ENCODE measurements at regions not wholly inside any gene's neighbourhood (a gene's known extent, or its start where the extent isn't known, plus 50 kb on each side); places are given as distances from the start of the nearest gene placed in this dataset.

GRCh38 chr1:10924030-10924429 is 88.4 kb upstream of the TARDBP start:
- Histone ChIP-seq H3K27me3 (ENCODE audit: insufficient read depth, low read depth) (peaks cover 84% of the 10 kb centered on the region), H3K79me2 (ENCODE audit: insufficient read depth, low read depth) (no peaks in the 10 kb centered on the region), H2AFZ (ENCODE audit: low read depth) (no peak overlapping the region), H3K27ac (no peak overlapping the region), H4K20me1 (ENCODE audit: insufficient read depth) (no peaks in the 10 kb centered on the region), H3K4me2 (no peak overlapping the region), H3K9ac (no peak overlapping the region), H3K4me1 (ENCODE audit: low read depth, poor library complexity, severe bottlenecking) (no peaks in the 10 kb centered on the region), H3K36me3 (ENCODE audit: insufficient read depth) (no peaks in the 10 kb centered on the region), H3K4me3 (IDR thresholded peaks at IDR 0.05; ENCODE audit: insufficient read depth, low read depth, low read length) (no peak overlapping the region)
- TF ChIP-seq CTCF (conservative IDR thresholded peaks at IDR 0.05; ENCODE audit: low read depth, low read length): no peak

- H3K27me3 ChIP-seq (ENCODE audit: insufficient read depth, low read depth): peaks cover 80% of the 10 kb centered on the region
- H3K4me2 ChIP-seq: no peak overlapping the region
- no peaks in the 10 kb centered on the region for H4K20me1 ChIP-seq (ENCODE audit: insufficient read depth)
- H3K4me1 ChIP-seq (ENCODE audit: low read depth, poor library complexity, severe bottlenecking): peaks cover 5% of the 10 kb centered on the region
- H3K4me3 ChIP-seq (IDR thresholded peaks at IDR 0.05; ENCODE audit: insufficient read depth, low read depth, low read length): no peak overlapping the region
- H3K79me2 ChIP-seq (ENCODE audit: insufficient read depth, low read depth): no peaks in the 10 kb centered on the region
- H3K36me3 ChIP-seq (ENCODE audit: insufficient read depth): no peaks in the 10 kb centered on the region
- no peak overlapping the region for H3K9ac ChIP-seq
- H2AFZ ChIP-seq (ENCODE audit: low read depth): no peak overlapping the region
- no peak overlapping the region for H3K27ac ChIP-seq
- no peak for TF ChIP-seq CTCF (conservative IDR thresholded peaks at IDR 0.05; ENCODE audit: low read depth, low read length)
These were observed 83.8 kb upstream of the TARDBP start for GRCh38 chr1:10928654-10929053.

- Histone ChIP-seq H3K4me2 (no peak overlapping the region), H4K20me1 (ENCODE audit: insufficient read depth) (no peaks in the 10 kb centered on the region), H3K27ac (no peak overlapping the region), H3K79me2 (ENCODE audit: insufficient read depth, low read depth) (no peaks in the 10 kb centered on the region), H3K4me1 (ENCODE audit: low read depth, poor library complexity, severe bottlenecking) (peaks cover 5% of the 10 kb centered on the region), H2AFZ (ENCODE audit: low read depth) (no peak overlapping the region), H3K36me3 (ENCODE audit: insufficient read depth) (no peaks in the 10 kb centered on the region), H3K9ac (no peak overlapping the region), H3K27me3 (ENCODE audit: insufficient read depth, low read depth) (peaks cover 82% of the 10 kb centered on the region), H3K4me3 (IDR thresholded peaks at IDR 0.05; ENCODE audit: insufficient read depth, low read depth, low read length) (no peak overlapping the region)
- no peak for TF ChIP-seq CTCF (conservative IDR thresholded peaks at IDR 0.05; ENCODE audit: low read depth, low read length)
These were observed 80.4 kb upstream of the TARDBP start for GRCh38 chr1:10932088-10932487.

GRCh38 chr1:10934150-10934818 is 78.2 kb upstream of the TARDBP start:
- H2AFZ ChIP-seq (ENCODE audit: low read depth): no peak overlapping the region
- H3K4me2 ChIP-seq: no peak overlapping the region
- H3K79me2 ChIP-seq (ENCODE audit: insufficient read depth, low read depth): no peaks in the 10 kb centered on the region
- no peaks in the 10 kb centered on the region for H4K20me1 ChIP-seq (ENCODE audit: insufficient read depth)
- H3K27me3 ChIP-seq (ENCODE audit: insufficient read depth, low read depth): peaks cover 89% of the 10 kb centered on the region
- H3K4me1 ChIP-seq (ENCODE audit: low read depth, poor library complexity, severe bottlenecking): peaks cover 8% of the 10 kb centered on the region
- no peak overlapping the region for H3K4me3 ChIP-seq (IDR thresholded peaks at IDR 0.05; ENCODE audit: insufficient read depth, low read depth, low read length)
- no peak for TF ChIP-seq CTCF (conservative IDR thresholded peaks at IDR 0.05; ENCODE audit: low read depth, low read length)
- no peaks in the 10 kb centered on the region for H3K36me3 ChIP-seq (ENCODE audit: insufficient read depth)
- H3K27ac ChIP-seq: no peak overlapping the region
- no peak overlapping the region for H3K9ac ChIP-seq

All from KMS-11 (cell line).